ENCODE measurements at regions not wholly inside any gene's neighbourhood (a gene's known extent, or its start where the extent isn't known, plus 50 kb on each side); places are given as distances from the start of the nearest gene placed in this dataset.

DNA sequence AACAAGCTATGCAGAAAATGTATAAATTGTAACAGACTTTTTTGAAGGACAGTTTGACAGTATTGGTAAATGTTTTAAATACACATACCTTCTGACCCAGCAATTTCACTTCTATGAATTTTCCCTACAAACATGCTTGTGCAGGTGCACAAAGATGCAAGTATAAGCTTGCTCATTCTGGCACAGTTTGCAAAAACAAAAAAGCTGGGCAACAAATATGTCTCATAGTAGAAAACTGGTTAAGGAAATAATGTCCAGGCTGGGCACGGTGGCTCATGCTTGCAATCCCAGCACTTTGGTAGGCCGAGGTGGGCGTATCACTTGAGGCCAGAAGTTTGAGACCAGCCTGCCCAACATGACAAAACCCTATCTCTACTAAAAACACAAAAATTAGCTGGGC lies 96.9 kb upstream of the NEDD4L start:
- TF ChIP-seq, protein P1, sequence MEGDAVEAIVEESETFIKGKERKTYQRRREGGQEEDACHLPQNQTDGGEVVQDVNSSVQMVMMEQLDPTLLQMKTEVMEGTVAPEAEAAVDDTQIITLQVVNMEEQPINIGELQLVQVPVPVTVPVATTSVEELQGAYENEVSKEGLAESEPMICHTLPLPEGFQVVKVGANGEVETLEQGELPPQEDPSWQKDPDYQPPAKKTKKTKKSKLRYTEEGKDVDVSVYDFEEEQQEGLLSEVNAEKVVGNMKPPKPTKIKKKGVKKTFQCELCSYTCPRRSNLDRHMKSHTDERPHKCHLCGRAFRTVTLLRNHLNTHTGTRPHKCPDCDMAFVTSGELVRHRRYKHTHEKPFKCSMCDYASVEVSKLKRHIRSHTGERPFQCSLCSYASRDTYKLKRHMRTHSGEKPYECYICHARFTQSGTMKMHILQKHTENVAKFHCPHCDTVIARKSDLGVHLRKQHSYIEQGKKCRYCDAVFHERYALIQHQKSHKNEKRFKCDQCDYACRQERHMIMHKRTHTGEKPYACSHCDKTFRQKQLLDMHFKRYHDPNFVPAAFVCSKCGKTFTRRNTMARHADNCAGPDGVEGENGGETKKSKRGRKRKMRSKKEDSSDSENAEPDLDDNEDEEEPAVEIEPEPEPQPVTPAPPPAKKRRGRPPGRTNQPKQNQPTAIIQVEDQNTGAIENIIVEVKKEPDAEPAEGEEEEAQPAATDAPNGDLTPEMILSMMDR (optimal IDR thresholded peaks at IDR 0.05 in 1 of 3, IDR thresholded peaks at IDR 0.05 in 1 of 3, conservative IDR thresholded peaks at IDR 0.05 in 1 of 3; ENCODE audit: extremely low read depth in 1 of 3, insufficient read depth in 2 of 3, low read length in 3 of 3): no peak
- TF ChIP-seq EZH2 (IDR thresholded peaks at IDR 0.05; ENCODE audit: low read length): no peak

All from keratinocyte (primary cell).